B cell (primary cell): ENCODE measurements at regions not wholly inside any gene's neighbourhood (a gene's known extent, or its start where the extent isn't known, plus 50 kb on each side); places are given as distances from the start of the nearest gene placed in this dataset.
"Not testable (repeated sequence)": the region's sequence is repeated elsewhere in the genome, so short reads cannot be mapped to it uniquely, and the experiment has no call there.

Experiments used
- EZH2 ChIP-seq: IDR thresholded peaks from 2 replicates; pipeline ENCODE4 v1.6.1; 2012; ENCODE audit warnings: borderline replicate concordance, low read depth, mild to moderate bottlenecking, moderate library complexity, low read length; ENCODE audit not compliant: insufficient read depth, poor library complexity, severe bottlenecking
- TF ChIP-seq, protein P1 (sequence below): fragments of 200-600 bp; IDR thresholded peaks from one replicate; pipeline ENCODE4 v1.8.0; 2022; ENCODE audit warnings: antibody characterized with exemption, mild to moderate bottlenecking

DNA sequence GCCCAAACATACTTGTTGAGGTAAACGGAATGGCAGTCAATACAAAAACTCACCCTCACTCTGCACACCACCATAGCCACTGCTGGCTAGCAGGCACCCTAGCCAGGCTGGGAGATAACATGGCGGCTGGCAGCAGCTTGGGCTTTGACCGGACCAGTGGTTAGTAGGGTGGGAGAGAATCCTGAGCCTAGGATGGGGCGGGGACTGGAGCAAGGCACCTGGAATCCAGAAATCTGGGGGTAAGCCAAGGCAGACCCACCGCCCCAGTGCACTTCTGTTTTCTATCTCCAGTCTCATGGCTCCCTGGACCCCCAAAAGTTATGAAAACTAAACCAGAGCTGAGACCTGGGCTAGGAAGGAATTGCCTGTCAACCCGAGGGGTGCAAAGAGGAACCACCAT is 474.4 kb downstream of the SPATA31A7 start:
- TF ChIP-seq, protein P1, sequence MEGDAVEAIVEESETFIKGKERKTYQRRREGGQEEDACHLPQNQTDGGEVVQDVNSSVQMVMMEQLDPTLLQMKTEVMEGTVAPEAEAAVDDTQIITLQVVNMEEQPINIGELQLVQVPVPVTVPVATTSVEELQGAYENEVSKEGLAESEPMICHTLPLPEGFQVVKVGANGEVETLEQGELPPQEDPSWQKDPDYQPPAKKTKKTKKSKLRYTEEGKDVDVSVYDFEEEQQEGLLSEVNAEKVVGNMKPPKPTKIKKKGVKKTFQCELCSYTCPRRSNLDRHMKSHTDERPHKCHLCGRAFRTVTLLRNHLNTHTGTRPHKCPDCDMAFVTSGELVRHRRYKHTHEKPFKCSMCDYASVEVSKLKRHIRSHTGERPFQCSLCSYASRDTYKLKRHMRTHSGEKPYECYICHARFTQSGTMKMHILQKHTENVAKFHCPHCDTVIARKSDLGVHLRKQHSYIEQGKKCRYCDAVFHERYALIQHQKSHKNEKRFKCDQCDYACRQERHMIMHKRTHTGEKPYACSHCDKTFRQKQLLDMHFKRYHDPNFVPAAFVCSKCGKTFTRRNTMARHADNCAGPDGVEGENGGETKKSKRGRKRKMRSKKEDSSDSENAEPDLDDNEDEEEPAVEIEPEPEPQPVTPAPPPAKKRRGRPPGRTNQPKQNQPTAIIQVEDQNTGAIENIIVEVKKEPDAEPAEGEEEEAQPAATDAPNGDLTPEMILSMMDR = not testable (repeated sequence)
- TF ChIP-seq EZH2 = not testable (repeated sequence)
